Fibroblast of peridontal ligament (primary cell): ENCODE measurements at regions not wholly inside any gene's neighbourhood (a gene's known extent, or its start where the extent isn't known, plus 50 kb on each side); places are given as distances from the start of the nearest gene placed in this dataset.
"Not testable (repeated sequence)": the region's sequence is repeated elsewhere in the genome, so short reads cannot be mapped to it uniquely, and the experiment has no call there.

Experiments used
- DNase-seq: peaks from one replicate; pipeline ENCODE4 v3.0.0-alpha.2; 2010; ENCODE audit errors: extremely low read depth

DNA sequence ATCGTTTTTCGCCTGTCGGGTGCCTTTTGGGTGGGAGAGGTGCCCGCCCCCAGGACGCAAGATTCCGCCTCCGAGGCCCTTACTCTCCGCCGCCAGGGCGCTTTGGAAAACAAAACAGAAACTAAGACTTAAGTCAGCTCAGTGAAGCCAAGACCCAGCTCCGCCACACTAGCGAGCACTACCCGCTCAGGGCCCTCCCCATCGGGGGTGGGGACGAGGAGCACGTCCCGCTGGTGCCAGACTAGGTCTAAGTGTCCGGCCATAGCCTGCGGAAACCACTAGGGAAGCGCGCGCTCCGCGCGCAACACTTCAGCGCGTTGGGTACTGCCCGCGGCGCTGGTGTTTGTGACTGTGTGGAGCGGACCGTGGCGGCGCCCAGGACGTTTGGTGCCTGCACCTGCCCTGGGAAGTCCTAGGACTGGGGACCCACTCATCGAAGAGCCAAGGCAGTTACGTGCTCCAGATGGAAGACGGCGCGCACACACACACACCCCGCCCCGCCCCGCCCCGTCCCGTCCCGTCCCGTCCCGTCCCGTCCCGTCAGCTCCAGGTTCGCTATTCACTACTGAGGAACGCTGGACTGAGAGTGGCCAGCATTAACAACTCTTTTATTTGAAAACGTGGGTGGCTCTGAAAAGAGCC lies 57.6 kb upstream of the BOLA1 start:
- not testable (repeated sequence) for DNase-seq

DNA sequence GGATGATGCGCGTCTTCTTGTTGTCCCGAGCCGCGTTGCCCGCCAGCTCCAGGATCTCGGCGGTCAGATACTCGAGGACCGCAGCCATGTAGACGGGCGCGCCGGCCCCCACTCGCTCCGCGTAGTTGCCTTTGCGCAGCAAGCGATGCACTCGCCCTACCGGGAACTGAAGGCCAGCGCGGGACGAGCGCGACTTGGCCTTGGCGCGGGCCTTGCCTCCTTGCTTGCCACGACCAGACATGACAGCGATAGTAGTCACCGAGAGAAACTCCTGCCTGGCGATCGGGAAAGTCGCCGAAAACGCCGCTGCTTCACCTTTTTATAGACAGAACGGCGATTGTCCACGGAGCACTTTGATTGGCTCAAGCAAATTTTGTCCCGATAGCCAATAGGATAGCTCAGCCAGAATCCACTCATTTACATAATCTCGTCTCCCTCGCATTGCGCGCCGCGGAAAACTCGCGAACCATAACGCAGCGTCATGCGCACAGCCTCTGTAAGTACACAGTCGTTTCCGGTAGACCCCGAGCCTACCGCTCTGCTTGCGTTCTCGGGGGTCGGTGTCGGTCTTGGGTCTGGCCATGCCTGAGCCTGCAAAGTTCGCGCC lies 56.8 kb upstream of the BOLA1 start:
- DNase-seq = not testable (repeated sequence)

DNA sequence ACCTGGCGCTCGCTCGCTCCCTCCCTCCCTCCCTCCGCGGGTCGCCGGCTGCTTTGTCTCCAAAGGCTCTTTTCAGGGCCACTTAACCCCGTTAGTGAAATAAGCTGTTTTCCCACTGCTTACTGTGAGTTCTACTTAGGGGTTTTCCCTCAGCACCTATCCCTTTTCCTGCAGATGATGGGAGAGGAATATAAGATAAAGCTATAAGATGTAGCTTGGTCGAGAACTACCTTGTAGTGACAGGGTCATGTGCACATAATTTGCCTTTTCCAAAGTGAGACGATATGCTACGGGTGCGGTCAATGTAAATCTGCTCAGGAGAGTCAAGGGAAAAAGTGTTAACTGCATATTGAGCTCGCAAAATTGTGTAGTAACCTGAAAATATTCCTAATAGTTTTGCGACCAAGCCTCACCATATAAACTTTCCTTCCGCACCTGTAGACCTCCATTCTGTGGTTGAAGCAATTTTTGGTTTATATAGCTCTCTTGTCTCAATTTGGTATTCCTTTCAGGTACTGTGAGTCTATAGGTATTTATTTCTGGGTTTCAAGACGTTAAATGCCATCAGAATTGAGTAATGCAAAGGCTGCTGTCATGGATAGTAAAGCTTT lies 55.8 kb upstream of the BOLA1 start:
- DNase-seq = peak; percentile 5

DNA sequence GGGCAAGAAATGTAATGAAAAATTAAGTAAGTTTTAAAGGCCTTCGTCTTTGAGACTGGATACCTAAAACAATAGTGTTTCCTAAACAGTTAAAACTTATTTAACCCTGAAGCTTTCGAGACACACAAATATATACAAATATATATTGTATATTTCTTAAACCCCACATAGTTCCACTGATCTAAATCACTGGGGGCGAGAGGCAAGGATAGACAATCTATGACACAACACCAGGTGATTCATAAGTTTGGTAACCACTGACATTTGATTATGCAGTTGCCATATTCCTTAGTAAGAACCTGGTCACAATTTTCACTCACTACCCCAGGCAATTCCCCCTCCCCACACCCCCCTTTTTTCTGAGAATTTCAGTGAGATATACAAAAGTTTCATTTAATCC lies 55.3 kb upstream of the BOLA1 start:
- DNase-seq = peak; percentile 49

DNA sequence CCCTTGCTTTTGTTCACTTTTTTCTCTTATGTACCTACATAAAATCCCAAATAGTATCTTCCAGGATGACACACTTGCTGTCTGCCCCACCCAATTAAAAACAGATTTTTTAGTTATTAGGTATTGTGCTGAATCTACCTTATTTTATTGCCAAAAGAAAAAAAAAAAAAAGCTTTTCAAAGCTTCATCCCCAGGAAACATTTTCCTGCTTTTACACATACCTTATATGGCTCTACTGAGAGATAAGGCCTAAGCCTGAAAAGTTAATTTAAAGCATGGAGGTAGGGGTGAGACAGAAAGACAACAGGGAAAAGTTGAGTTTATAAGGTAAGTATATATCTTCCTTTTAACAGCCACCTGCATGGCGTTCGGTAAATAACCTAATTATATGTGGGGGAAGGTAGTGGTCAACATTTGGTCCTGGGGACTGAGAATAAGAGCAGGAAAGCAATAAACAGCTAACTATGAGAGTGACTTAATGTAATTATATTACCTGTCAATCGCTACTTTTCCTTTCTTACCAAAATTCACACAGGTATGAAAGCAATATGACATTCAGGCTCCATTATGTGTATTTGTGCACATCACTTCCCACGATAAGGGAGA lies 54.6 kb upstream of the BOLA1 start:
- peak; percentile 1 for DNase-seq

DNA sequence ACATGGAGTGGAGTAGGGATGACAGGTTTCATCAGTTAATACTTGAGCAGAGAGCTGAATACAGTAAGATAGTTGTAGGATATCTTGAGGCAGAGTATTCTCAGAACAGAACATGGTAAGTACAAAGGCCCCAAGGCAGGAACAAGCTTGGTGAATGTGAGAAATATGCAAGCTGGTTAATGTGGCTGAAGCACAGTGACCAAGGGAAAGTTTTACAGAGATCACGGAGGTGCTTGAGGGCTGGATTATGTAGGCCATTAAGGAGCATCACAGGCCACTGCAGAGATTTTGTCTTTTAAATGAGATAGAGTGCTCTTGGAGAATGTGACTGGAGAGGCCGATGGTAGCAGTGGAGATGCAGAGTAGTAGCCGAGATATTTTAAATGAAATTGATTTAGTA lies 54.0 kb upstream of the BOLA1 start:
- peak; percentile 4 for DNase-seq

DNA sequence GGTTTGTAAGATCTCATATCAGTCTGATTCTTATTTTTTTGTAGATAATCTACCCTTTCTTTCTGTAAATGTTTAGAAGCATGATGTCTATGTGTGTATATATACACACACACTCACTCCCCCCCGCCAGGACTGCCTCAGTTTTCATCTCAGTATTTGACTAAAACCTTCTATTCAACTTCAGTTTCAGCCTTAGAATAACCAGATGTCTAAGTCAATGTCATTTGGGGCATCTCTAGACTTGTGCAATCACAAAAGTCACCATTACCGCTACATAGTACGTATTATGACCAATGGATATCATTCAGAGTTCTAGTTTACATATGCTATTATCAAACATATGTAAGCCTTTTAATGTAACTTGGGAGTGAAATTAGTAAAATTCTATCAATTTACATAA lies 53.3 kb upstream of the BOLA1 start:
- no peak for DNase-seq

DNA sequence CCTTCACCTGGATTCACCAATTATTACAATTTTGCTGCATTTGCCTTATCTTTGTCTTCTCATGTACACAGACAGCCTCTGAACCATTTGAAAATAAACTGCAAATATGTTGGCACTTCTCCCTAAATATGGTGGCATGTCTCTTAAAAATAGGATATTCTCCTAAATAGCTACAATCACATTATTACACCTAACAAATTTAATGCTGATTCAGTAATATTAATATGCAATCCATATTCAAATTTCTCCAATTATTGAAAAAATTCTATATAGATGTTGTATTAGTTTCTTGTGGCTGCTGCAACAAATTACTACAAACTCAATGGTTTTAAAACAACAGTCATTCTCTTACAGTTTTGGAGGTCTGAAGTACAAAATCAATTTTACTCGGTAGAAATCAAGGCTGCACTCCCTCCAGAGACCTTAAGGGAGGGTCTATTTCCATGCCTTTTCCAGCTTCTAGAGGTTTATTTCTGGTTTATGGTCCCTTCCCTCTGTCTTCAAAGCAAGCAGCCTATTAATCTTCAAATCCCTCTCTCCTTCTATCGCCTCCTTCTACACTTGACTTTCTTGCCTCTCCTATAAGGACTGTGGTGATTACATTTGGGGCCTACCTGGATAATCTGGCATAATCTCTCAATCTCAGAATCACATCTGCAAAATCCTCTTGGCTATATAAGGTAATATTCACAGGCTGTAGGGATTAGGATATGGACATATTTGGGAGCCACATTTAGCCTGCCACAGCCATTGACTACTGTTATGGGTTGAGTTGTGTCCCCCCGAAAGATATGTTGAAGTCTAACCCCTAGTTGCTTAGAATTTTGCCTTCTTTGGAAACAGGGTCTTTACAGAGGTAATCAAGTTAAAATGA lies 52.5 kb upstream of the BOLA1 start:
- no peak for DNase-seq

DNA sequence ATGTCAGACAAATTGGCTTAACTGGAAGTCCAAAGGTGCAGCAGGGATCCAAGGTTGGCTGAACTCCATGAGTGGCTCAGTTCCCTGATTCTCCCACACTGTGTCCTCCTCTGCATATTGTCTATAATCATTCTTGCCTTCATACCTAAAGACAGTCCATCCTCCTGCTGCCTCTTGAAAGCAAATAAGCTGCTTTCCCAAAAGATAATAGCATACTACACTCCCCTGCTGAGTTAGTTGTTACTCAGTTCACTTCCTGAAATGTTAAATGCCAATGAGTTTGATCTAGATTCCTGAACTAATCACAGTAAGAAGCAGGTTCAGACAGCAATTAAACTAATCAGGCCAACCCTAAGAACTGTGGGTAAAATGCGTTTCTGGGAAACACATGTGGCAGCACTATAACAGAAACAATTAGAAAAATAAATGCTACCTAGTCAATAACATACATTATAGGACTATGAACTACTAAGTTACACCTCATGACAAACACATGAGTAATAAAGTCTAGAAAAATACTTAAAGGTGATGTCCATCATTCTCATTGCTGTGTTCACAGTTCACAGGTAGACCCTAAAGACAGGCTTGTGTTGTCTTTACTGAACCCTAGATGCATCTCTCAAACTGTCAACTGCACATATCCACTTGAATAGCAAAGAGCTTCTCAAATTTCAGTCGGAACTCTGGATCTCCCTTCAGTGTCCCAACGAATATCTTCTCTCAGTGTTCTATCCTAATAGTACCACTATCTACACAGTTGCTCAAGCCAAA lies 50.8 kb upstream of the BOLA1 start:
- DNase-seq = peak; percentile 23

DNA sequence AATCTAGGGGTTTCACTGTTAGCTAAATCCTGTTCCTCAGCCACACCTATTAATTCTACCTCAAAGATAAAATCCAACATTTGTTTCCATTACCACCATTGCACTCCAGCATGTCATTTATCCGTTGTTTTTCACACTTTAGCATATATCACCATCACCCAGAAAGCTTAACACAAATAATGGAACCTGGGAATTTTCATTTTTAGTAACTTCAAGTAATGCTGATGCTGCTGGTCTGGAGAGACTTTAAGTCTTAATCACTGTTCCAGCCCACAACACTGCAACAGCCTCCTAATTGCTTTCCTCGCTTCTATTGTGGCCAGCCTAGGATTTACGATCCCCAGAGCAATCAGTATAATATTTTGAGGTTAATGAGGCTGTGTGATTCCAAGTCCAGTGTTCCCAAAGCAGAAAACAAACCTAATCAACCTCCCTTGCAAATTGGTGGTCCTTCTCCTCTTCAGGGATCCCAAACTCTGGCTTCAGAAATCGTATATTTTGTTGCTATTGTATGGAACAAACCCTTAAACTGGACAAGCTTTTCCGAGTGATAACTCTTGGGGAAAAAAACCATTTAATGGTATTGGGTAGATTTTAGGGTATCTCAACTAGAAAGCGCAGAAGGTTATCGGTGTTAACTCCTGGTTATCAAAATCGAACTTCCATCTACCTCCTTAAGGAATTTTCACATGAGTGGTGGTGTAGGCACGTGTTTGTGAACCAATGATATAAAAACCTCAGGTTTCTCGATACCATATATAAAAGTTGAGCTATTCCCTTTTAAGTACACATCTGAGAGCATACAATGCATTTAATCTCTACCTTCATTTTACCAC lies 50.0 kb upstream of the BOLA1 start:
- peak; percentile 9 for DNase-seq
